GM20000 (cell line): ENCODE measurements at regions not wholly inside any gene's neighbourhood (a gene's known extent, or its start where the extent isn't known, plus 50 kb on each side); places are given as distances from the start of the nearest gene placed in this dataset.

Experiments
- DNase-seq: peaks from one replicate; pipeline ENCODE4 v3.0.0; 2012; ENCODE audit warnings: low spot score
- TF ChIP-seq, protein P1 (sequence below): IDR thresholded peaks from 2 replicates; pipeline ENCODE4 v1.5.1; 2012; ENCODE audit warnings: mild to moderate bottlenecking, control low read depth; ENCODE audit errors: extremely low read depth, missing control alignments

- no peak for DNase-seq
- TF ChIP-seq, protein P1, sequence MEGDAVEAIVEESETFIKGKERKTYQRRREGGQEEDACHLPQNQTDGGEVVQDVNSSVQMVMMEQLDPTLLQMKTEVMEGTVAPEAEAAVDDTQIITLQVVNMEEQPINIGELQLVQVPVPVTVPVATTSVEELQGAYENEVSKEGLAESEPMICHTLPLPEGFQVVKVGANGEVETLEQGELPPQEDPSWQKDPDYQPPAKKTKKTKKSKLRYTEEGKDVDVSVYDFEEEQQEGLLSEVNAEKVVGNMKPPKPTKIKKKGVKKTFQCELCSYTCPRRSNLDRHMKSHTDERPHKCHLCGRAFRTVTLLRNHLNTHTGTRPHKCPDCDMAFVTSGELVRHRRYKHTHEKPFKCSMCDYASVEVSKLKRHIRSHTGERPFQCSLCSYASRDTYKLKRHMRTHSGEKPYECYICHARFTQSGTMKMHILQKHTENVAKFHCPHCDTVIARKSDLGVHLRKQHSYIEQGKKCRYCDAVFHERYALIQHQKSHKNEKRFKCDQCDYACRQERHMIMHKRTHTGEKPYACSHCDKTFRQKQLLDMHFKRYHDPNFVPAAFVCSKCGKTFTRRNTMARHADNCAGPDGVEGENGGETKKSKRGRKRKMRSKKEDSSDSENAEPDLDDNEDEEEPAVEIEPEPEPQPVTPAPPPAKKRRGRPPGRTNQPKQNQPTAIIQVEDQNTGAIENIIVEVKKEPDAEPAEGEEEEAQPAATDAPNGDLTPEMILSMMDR = no peak
Observed at GRCh38 chr20:60637801-60638200, 614.3 kb upstream of the CDH4 start.

DNA sequence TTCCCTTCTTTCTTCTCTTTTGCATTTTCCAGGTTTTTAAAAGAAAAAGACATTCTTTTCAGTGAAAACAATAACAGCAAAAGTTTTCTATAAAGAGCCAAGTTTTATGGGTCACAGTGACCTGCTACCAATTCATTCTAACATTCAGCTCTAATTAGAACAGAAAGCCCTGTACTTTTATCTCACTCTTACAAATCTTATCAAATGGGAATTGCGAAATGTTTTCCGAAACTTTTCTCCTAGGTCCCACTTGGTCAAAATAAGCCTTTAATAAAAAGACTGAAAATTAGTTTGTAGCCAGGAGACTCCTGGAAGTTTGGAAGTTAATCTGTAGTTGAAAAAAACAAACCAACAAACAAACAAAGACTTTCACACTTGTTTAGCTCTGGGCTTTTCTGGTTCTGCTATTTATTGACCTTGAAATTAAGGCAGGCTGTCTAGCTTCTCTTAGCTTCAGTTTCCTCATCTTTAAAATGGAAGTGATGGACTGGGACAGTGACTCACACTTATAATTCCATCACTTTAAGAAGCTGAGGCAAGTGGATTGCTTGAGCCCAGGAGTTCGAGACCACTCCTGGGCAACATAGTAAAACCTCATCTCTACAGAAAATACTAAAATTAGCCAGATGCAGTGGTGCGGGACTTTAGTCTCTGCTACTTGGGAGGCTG is 613.5 kb upstream of the CDH4 start:
- DNase-seq = no peak
- TF ChIP-seq, protein P1 = no peak

DNA sequence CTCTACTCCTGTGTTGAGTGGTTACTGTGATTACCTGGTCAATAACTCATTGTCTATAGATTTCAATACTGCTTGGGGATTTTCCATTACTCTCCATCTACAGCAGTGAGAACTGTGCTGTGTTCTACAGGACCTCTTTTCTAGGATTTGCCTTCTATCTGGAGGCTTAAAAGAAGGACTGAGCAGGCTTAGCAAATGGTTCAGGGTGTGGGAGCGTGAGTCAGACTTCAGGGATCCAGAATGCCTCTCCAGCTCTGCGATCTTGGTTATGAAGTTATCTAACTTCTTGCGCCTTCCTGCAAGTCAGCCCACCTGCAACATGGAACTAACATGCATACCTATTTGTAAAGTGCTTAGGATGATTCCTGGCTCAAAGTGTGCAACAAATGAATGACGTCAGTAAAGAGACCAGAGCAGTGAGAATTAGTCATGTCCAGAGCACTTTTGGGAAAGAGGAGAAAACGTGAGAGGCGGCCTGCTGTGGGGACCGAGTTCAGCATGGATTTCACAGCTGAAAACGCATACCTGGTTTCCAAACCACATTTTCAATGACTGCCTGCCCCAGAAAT is 610.1 kb upstream of the CDH4 start:
- DNase-seq = no peak
- TF ChIP-seq, protein P1 = no peak

DNA sequence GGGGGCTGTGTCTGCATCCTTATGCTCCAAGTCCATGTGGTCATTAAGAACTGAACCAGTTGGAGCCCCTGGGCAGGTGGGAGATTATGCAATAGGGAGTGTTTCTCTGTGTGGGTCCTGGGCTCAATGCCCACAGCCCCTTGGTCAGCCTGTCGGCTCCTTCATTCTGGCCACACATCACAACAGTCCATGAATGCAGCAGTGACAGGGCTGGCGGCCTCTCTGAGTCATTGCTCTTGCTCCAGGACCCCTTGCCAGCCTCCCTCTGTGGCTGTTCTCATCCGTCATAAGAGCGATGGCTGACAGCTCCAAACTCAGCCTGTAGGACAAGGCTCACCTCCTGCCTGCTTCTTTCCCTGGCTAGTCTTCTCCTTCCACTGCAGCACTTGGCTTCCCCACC is 609.5 kb upstream of the CDH4 start:
- TF ChIP-seq, protein P1 = no peak
- no peak for DNase-seq

- TF ChIP-seq, protein P1 = no peak
- DNase-seq = no peak
Observed at GRCh38 chr20:60648556-60648955, 603.5 kb upstream of the CDH4 start.

GRCh38 chr20:60649541-60649940 is 602.5 kb upstream of the CDH4 start:
- DNase-seq = no peak
- TF ChIP-seq, protein P1 = no peak

- no peak for DNase-seq
- TF ChIP-seq, protein P1 = no peak
Observed at GRCh38 chr20:60650087-60650486, 602.0 kb upstream of the CDH4 start.
